ENCODE measurements at regions not wholly inside any gene's neighbourhood (a gene's known extent, or its start where the extent isn't known, plus 50 kb on each side); places are given as distances from the start of the nearest gene placed in this dataset.

- TF ChIP-seq CTCF (IDR thresholded peaks at IDR 0.05) (no peak), POLR2A (IDR thresholded peaks at IDR 0.05) (no peak)
- DNase-seq, result no peak
- Histone ChIP-seq H3K4me1 (no peaks in the 10 kb centered on the region), H3K27ac (no peak overlapping the region), H3K9me3 (no peaks in the 10 kb centered on the region), H3K4me3 (no peak overlapping the region), H3K27me3 (no peaks in the 10 kb centered on the region), H3K36me3 (replicated peaks in 1 of 2; ENCODE audit: insufficient read depth in 1 of 2, low read depth in 2 of 2) (no peaks in the 10 kb centered on the region)
- intact Hi-C loops (cut with DNase I), result no loop called here
- ATAC-seq, result no peak
- 10 to 12% methylated on average over 2 of the region's 2 CpGs for WGBS, 2 donors
Observed at GRCh38 chr9:119722384-119722783, 353.1 kb upstream of the BRINP1 start.

GRCh38 chr9:119712325-119712724 lies 343.1 kb upstream of the BRINP1 start:
- no peak for DNase-seq
- intact Hi-C loops (cut with DNase I), result no loop called here
- WGBS, 2 donors, result 46 to 55% methylated on average over 1 of the region's 1 CpG
- Histone ChIP-seq H3K4me1 (no peaks in the 10 kb centered on the region), H3K27me3 (no peaks in the 10 kb centered on the region), H3K36me3 (replicated peaks in 1 of 2; ENCODE audit: insufficient read depth in 1 of 2, low read depth in 2 of 2) (no peaks in the 10 kb centered on the region), H3K27ac (no peak overlapping the region), H3K9me3 (peaks cover 0 to 5% (median 0%) of the 10 kb centered on the region in 3 donors), H3K4me3 (no peak overlapping the region)
- no peak for TF ChIP-seq POLR2A (IDR thresholded peaks at IDR 0.05)
- TF ChIP-seq CTCF (IDR thresholded peaks at IDR 0.05), result no peak
- ATAC-seq, result no peak

GRCh38 chr9:119709431-119709830 lies 340.2 kb upstream of the BRINP1 start:
- WGBS, 2 donors, result 76 to 82% methylated on average over 2 of the region's 2 CpGs

GRCh38 chr9:119707228-119707845 lies 338.1 kb upstream of the BRINP1 start:
- intact Hi-C loops (cut with DNase I), result no loop called here
- no peaks in the 10 kb centered on the region for H3K27me3 ChIP-seq
- 74 to 77% methylated on average over 4 of the region's 4 CpGs for WGBS, 2 donors
- H3K36me3 ChIP-seq (replicated peaks in 1 of 2; ENCODE audit: insufficient read depth in 1 of 2, low read depth in 2 of 2), result no peaks in the 10 kb centered on the region
- H3K9me3 ChIP-seq, result no peaks in the 10 kb centered on the region
- no peak overlapping the region for H3K27ac ChIP-seq
- no peak for TF ChIP-seq CTCF (IDR thresholded peaks at IDR 0.05)
- no peak for TF ChIP-seq POLR2A (IDR thresholded peaks at IDR 0.05)
- no peak overlapping the region for H3K4me3 ChIP-seq
- H3K4me1 ChIP-seq, result no peaks in the 10 kb centered on the region
- ATAC-seq, result no peak
- DNase-seq, result no peak

More at GRCh38 chr9:119709431-119709830, 340.2 kb upstream of the BRINP1 start:
- Histone ChIP-seq H3K4me1 (no peaks in the 10 kb centered on the region), H3K36me3 (replicated peaks in 1 of 2; ENCODE audit: insufficient read depth in 1 of 2, low read depth in 2 of 2) (no peaks in the 10 kb centered on the region), H3K4me3 (no peak overlapping the region), H3K27me3 (no peaks in the 10 kb centered on the region), H3K27ac (no peak overlapping the region), H3K9me3 (peaks cover 0 to 5% (median 0%) of the 10 kb centered on the region in 3 donors)
- intact Hi-C loops (cut with DNase I), result no loop called here
- no peak for DNase-seq
- ATAC-seq, result no peak
- no peak for TF ChIP-seq CTCF (IDR thresholded peaks at IDR 0.05)
- TF ChIP-seq POLR2A (IDR thresholded peaks at IDR 0.05), result no peak

GRCh38 chr9:119701651-119702050 lies 332.4 kb upstream of the BRINP1 start:
- no peak for DNase-seq
- no peaks in the 10 kb centered on the region for H3K36me3 ChIP-seq (replicated peaks in 1 of 2; ENCODE audit: insufficient read depth in 1 of 2, low read depth in 2 of 2)
- no peak overlapping the region for H3K4me3 ChIP-seq
- H3K9me3 ChIP-seq, result no peaks in the 10 kb centered on the region
- H3K27ac ChIP-seq, result no peak overlapping the region
- no peaks in the 10 kb centered on the region for H3K4me1 ChIP-seq
- H3K27me3 ChIP-seq, result no peaks in the 10 kb centered on the region
- TF ChIP-seq POLR2A (IDR thresholded peaks at IDR 0.05) (no peak), CTCF (IDR thresholded peaks at IDR 0.05) (no peak)
- no peak for ATAC-seq
- intact Hi-C loops (cut with DNase I), result no loop called here
- WGBS, 2 donors, result 26 to 33% methylated on average over 1 of the region's 1 CpG
